ENCODE measurements at regions not wholly inside any gene's neighbourhood (a gene's known extent, or its start where the extent isn't known, plus 50 kb on each side); places are given as distances from the start of the nearest gene placed in this dataset.

DNA sequence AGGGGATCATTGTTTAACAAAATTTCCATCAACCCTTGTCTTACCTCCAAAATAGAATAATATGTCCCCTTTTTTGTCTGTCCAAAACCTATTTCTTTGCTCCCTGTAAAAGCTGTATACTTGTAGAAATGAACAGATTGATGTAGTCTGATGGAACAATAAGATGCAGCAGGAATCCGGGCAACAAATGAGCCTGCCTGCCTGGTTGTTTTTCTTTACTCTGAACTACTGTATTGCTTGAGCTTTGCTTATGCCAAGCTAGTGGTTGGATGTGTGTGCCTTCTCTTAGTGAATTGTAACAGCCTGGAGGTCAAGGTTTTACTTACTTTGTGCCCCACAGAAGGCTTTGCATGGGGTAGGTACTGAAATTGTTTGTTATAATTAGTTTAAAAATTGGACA is 116.2 kb upstream of the TLL1 start:
- intact Hi-C loops (cut with micrococcal nuclease) = no loop called here
- H3K27me3 ChIP-seq (ENCODE audit: control insufficient read depth in 2 of 2, insufficient read depth in 2 of 2, low read length in 2 of 2) = no peaks in the 10 kb centered on the region
- no peak overlapping the region for H2AFZ ChIP-seq (ENCODE audit: low read depth, low read length)
- peaks cover 2% of the 10 kb centered on the region for H3K4me1 ChIP-seq (ENCODE audit: control insufficient read depth, extremely low read depth, insufficient read depth, low read length)
- TF ChIP-seq EZH2 (IDR thresholded peaks at IDR 0.05; ENCODE audit: borderline replicate concordance, low read depth, low read length, severe bottlenecking) (no peak), JUN (IDR thresholded peaks at IDR 0.05; ENCODE audit: borderline replicate concordance, insufficient read depth, insufficient read length, low read depth) (no peak), POLR2AphosphoS5 (IDR thresholded peaks at IDR 0.05; ENCODE audit: insufficient read depth, low read depth, low read length) (no peak), MYC (IDR thresholded peaks at IDR 0.05; ENCODE audit: low read depth, low read length) (no peak), POLR2A (IDR thresholded peaks at IDR 0.05; ENCODE audit: low read depth, low read length) (no peak), GATA2 (IDR thresholded peaks at IDR 0.05; ENCODE audit: insufficient read depth, insufficient read length, low read depth, low read length) (no peak)
- TF ChIP-seq, protein P1, sequence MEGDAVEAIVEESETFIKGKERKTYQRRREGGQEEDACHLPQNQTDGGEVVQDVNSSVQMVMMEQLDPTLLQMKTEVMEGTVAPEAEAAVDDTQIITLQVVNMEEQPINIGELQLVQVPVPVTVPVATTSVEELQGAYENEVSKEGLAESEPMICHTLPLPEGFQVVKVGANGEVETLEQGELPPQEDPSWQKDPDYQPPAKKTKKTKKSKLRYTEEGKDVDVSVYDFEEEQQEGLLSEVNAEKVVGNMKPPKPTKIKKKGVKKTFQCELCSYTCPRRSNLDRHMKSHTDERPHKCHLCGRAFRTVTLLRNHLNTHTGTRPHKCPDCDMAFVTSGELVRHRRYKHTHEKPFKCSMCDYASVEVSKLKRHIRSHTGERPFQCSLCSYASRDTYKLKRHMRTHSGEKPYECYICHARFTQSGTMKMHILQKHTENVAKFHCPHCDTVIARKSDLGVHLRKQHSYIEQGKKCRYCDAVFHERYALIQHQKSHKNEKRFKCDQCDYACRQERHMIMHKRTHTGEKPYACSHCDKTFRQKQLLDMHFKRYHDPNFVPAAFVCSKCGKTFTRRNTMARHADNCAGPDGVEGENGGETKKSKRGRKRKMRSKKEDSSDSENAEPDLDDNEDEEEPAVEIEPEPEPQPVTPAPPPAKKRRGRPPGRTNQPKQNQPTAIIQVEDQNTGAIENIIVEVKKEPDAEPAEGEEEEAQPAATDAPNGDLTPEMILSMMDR (IDR thresholded peaks at IDR 0.05; ENCODE audit: extremely low read depth in 1 of 2, insufficient read depth in 1 of 2, low read depth in 1 of 2, low read length in 2 of 2) = no peak
- TF ChIP-seq, protein P2, sequence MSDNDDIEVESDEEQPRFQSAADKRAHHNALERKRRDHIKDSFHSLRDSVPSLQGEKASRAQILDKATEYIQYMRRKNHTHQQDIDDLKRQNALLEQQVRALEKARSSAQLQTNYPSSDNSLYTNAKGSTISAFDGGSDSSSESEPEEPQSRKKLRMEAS (IDR thresholded peaks at IDR 0.05; ENCODE audit: insufficient read depth, insufficient read length) = no peak
- no peak overlapping the region for H3K9ac ChIP-seq (replicated peaks; ENCODE audit: extremely low read depth, insufficient read depth, low read length)
- H3K9me1 ChIP-seq (replicated peaks; ENCODE audit: control insufficient read depth, extremely low read depth, insufficient read depth, low read length) = no peaks in the 10 kb centered on the region
- no peaks in the 10 kb centered on the region for H3K9me3 ChIP-seq (replicated peaks; ENCODE audit: control insufficient read depth, insufficient read depth, low read length)
- no peak for DNase-seq (ENCODE audit: low read depth, low spot score)
- dilution Hi-C loops (cut with MboI; ENCODE audit: extremely low pct_ligation_motif_present, low sequenced_read_pairs) = no loop called here
- no peaks in the 10 kb centered on the region for H3K79me2 ChIP-seq (ENCODE audit: control insufficient read depth, insufficient read depth, low read length)
- ChIA-PET POLR2A (no interaction called here), CTCF (interaction anchor here (1.1 to 1.2 kb wide), 2 partner anchors 10 kb away, joined by 3 read pairs; no protein-coding TSS in a partner anchor)
- no peaks in the 10 kb centered on the region for H4K20me1 ChIP-seq (replicated peaks; ENCODE audit: control insufficient read depth, extremely low read depth, insufficient read depth, low read length)
- FAIRE-seq = no peak
- H3K4me3 ChIP-seq (replicated peaks in 1 of 3; ENCODE audit: insufficient read depth in 1 of 3, low read depth in 1 of 3, low read length in 3 of 3) = no peak overlapping the region
- no peaks in the 10 kb centered on the region for H3K36me3 ChIP-seq (ENCODE audit: control insufficient read depth in 2 of 2, extremely low read depth in 1 of 2, insufficient read depth in 2 of 2, low read length in 2 of 2)
- BruUV-seq (replicated peaks) = no TSS peak
- no peak overlapping the region for H3K27ac ChIP-seq (ENCODE audit: insufficient read depth, low read depth, low read length)
- no peak overlapping the region for H3K4me2 ChIP-seq (ENCODE audit: insufficient read depth, low read length)
